Brain microvascular endothelial cell (primary cell): ENCODE measurements at regions not wholly inside any gene's neighbourhood (a gene's known extent, or its start where the extent isn't known, plus 50 kb on each side); places are given as distances from the start of the nearest gene placed in this dataset.

ENCODE experiments used
- DNase-seq: peaks from one replicate; pipeline ENCODE4 v3.0.0-alpha.2; 2020
- H3K27ac ChIP-seq: fragments of 250-450 bp; sonication (Bioruptor Pico); 2 replicates; pipeline ENCODE4 v1.5.1; 2020; ENCODE audit warnings: mild to moderate bottlenecking, moderate library complexity
- H3K27me3 ChIP-seq: fragments of 250-450 bp; sonication (Bioruptor Pico); replicated peaks from 2 replicates; pipeline ENCODE4 v1.5.1; 2020; ENCODE audit warnings: mild to moderate bottlenecking
- H3K36me3 ChIP-seq: fragments of 250-450 bp; sonication (Bioruptor Pico); replicated peaks from 2 replicates; pipeline ENCODE4 v1.5.1; 2020; ENCODE audit warnings: mild to moderate bottlenecking
- H3K4me3 ChIP-seq: 2 replicates; pipeline ENCODE4 v1.5.1; 2011; ENCODE audit warnings: low read depth, mild to moderate bottlenecking, control low read depth, low read length, moderate library complexity
- in situ Hi-C: cut with HindIII; loops from 2 replicates; pipeline ENCODE4 v1.10.0; 2017; ENCODE audit warnings: low sequenced_read_pairs, low pct_ligation_motif_present
- TF ChIP-seq, protein P1 (sequence below): IDR thresholded peaks from 2 replicates; pipeline ENCODE4 v1.5.1; 2011; ENCODE audit warnings: low read depth, mild to moderate bottlenecking, moderate library complexity, low read length, control low read depth, inconsistent platforms; ENCODE audit errors: missing control alignments

DNA sequence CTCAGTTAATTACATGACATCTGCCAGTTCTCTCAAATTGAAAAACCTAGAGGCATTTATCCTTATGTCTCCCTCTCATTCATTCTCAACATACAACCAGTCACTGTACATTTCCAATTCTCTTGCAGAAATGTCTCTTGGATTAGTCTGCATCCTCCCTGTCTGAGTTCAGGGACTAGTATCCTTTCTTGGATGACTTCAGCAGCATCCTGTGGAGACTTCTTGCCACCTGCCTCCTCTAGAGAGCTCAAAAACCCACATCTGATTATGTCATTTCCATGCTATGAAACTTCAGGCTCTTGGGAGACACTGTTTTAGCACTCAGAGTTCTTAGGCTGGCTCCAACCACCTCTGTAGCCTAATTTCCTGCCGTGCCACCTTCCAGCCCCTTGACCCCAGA is 515.1 kb upstream of the DIPK2B start:
- DNase-seq = peak; percentile 33
- Histone ChIP-seq H3K27ac (peak overlapping the region; percentile 35), H3K27me3 (no peaks in the 10 kb centered on the region), H3K36me3 (no peaks in the 10 kb centered on the region), H3K4me3 (no peak overlapping the region)
- TF ChIP-seq, protein P1, sequence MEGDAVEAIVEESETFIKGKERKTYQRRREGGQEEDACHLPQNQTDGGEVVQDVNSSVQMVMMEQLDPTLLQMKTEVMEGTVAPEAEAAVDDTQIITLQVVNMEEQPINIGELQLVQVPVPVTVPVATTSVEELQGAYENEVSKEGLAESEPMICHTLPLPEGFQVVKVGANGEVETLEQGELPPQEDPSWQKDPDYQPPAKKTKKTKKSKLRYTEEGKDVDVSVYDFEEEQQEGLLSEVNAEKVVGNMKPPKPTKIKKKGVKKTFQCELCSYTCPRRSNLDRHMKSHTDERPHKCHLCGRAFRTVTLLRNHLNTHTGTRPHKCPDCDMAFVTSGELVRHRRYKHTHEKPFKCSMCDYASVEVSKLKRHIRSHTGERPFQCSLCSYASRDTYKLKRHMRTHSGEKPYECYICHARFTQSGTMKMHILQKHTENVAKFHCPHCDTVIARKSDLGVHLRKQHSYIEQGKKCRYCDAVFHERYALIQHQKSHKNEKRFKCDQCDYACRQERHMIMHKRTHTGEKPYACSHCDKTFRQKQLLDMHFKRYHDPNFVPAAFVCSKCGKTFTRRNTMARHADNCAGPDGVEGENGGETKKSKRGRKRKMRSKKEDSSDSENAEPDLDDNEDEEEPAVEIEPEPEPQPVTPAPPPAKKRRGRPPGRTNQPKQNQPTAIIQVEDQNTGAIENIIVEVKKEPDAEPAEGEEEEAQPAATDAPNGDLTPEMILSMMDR = no peak
- in situ Hi-C loops = no loop called here

DNA sequence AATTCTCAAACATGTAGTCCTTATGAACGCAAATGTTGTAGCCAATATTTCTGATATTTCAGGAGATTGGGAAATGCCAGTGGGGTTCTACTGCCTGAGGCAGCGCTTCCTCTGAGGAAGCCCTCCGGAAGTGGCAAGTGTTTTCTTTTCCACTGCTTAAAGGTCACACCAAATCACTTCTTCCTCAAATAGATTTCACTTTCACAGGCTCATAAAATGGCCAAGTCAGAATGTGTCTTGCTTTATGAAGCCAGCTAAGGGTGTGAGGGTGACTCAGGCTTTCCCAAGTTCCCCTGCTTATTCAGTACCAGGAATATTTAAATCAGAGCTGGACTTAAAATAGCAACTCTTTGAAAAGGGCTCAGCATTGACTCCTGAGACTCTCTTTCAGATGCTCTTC is 514.2 kb upstream of the DIPK2B start:
- Histone ChIP-seq H3K27me3 (no peaks in the 10 kb centered on the region), H3K4me3 (no peak overlapping the region), H3K36me3 (no peaks in the 10 kb centered on the region), H3K27ac (peak overlapping the region; percentile 35)
- in situ Hi-C loops = no loop called here
- peak; percentile 39 for DNase-seq
- TF ChIP-seq, protein P1 = no peak

DNA sequence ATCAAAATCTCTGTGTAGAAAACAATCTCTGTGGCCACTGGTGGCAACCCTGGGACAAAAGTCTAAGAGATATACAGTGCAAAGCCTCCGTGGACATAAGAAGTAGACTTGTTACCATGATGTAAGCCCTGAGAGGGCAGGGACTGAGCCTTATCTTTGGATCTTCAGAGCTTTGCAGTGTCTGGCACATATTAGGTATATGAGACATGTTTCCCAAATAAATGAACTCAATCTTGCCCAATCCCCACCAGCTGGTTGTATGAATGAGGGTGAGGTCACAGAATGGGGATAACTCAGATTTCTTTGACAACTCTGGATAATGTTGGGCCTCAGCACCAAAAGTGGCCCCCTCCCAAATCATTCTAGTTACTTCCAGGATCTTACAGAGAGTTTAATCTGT is 511.4 kb upstream of the DIPK2B start:
- TF ChIP-seq, protein P1 = no peak
- peak; percentile 32 for DNase-seq
- Histone ChIP-seq H3K27ac (peak overlapping the region; percentile 72), H3K4me3 (no peak overlapping the region), H3K27me3 (no peaks in the 10 kb centered on the region), H3K36me3 (no peaks in the 10 kb centered on the region)
- in situ Hi-C loops = no loop called here

DNA sequence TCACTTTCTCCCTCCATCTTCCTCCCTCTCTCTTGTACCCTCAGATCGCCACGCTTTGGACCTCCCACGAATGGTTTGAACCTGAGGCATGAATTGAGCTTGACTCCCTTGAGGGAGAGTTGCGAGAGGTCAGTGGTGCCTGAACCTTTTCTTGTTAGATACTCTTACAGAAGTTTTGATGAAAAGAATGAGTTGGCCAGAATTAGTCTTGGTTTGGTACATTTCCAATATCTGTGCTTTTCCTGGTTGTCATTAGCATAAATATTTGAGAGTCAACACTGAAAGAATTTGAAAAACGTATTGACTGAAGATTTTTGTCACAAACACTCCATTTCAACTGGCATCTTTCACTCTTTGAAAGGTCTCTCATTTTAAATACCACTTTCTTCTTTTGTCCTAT is 510.6 kb upstream of the DIPK2B start:
- in situ Hi-C loops = no loop called here
- peak overlapping the region; percentile 72 for H3K27ac ChIP-seq
- H3K4me3 ChIP-seq = no peak overlapping the region
- TF ChIP-seq, protein P1 = no peak
- H3K27me3 ChIP-seq = no peaks in the 10 kb centered on the region
- H3K36me3 ChIP-seq = no peaks in the 10 kb centered on the region
- no peak for DNase-seq

DNA sequence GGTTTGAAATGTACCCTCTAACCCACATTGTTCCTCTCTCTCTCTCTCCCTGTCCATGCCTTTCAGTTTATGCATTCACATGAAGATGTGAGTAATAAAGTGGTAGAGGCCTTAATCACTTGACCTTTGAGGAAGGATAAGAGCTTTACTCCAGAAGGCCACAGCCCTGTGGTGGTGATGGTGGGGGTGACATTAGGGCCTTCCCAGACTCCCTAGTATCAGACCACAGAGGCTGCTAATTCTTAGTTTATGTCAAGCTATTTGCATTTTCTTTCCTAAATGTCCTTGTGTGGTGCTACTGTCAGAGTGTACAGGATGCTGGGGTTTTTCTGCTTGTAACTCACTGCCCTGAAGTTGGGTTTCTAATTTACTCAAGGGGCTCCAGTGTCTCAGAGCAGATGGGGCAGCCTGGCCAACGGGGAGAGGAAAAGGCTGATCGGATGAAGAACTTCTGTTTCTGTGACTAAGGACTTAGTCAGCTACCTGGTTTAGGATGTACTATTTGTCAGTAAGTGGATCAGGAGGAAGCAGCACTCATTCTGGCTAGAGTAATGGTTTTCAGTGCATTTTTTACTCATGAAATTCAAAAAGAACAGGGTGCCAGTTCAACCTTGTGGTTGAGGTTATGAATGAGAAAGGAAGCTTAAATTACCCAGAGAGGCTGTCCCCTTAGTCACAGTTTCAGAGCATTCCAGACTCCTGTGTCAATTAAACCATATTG is 509.6 kb upstream of the DIPK2B start:
- TF ChIP-seq, protein P1 = no peak
- no peaks in the 10 kb centered on the region for H3K27me3 ChIP-seq
- no peaks in the 10 kb centered on the region for H3K36me3 ChIP-seq
- in situ Hi-C loops = no loop called here
- H3K4me3 ChIP-seq = no peak overlapping the region
- DNase-seq = peak; percentile 79
- H3K27ac ChIP-seq = peak overlapping the region; percentile 84

DNA sequence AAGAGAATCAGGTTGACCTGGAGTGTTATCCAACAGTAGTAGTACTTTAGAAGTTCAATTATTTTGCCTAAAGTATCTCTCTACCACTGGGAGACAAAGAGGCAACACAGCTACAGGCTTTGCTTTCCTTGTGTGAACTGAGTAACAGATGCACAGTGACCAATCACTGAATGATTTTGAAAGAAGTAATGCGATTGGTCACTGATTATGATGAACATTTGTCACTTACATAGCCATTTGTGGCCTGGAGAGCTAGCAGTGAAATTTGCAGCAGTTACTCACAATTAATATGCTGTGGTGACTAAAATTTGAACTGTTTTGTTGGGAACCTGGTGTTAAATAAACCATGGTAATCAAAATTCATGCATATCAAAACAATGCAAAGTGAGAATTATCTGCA is 508.7 kb upstream of the DIPK2B start:
- no peak overlapping the region for H3K4me3 ChIP-seq
- TF ChIP-seq, protein P1 = no peak
- in situ Hi-C loops = no loop called here
- H3K36me3 ChIP-seq = no peaks in the 10 kb centered on the region
- H3K27me3 ChIP-seq = no peaks in the 10 kb centered on the region
- no peak for DNase-seq
- peak overlapping the region; percentile 84 for H3K27ac ChIP-seq
